ENCODE measurements at regions not wholly inside any gene's neighbourhood (a gene's known extent, or its start where the extent isn't known, plus 50 kb on each side); places are given as distances from the start of the nearest gene placed in this dataset.

DNA sequence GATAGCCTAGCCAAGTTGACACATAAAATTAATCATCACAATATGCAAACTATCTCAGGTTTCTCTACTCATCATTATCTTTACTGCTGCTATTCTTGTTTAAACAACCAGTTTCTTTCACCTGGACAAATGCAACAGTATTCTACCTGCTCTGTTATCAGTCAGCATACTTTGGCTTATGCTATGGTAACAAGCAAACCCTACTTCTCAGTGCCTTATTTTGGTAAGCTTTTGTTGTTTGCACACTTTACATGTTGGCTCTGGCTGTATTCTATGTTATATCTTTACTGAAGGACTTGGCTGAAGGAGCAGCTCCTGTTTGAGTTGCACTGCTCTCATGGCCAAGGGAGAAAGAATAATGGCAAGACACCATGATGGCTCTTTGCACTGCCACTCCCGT, 463.1 kb downstream of the EPM2A start:
- TF ChIP-seq CREB1 (IDR thresholded peaks at IDR 0.05; ENCODE audit: low read depth) (no peak), REST (IDR thresholded peaks at IDR 0.05; ENCODE audit: low read depth) (no peak), TCF12 (IDR thresholded peaks at IDR 0.05; ENCODE audit: low read depth) (no peak), EP300 (IDR thresholded peaks at IDR 0.05; ENCODE audit: borderline replicate concordance) (no peak), FOXM1 (IDR thresholded peaks at IDR 0.05; ENCODE audit: borderline replicate concordance, low read depth) (no peak), USF1 (IDR thresholded peaks at IDR 0.05) (no peak), EGR1 (IDR thresholded peaks at IDR 0.05) (no peak), TEAD4 (IDR thresholded peaks at IDR 0.05) (no peak)
- TF ChIP-seq, protein P1, sequence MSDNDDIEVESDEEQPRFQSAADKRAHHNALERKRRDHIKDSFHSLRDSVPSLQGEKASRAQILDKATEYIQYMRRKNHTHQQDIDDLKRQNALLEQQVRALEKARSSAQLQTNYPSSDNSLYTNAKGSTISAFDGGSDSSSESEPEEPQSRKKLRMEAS (IDR thresholded peaks at IDR 0.05), result no peak
